Stimulated activated effector memory CD8-positive, alpha-beta T cell treated with anti-CD3 and anti-CD28 coated beads, Interleukin-12 subunit alpha, Interleukin-12 subunit beta, amount 100 ng/mL, for 72 hours (primary cell): ENCODE measurements at regions not wholly inside any gene's neighbourhood (a gene's known extent, or its start where the extent isn't known, plus 50 kb on each side); places are given as distances from the start of the nearest gene placed in this dataset.
"Not testable (repeated sequence)": the region's sequence is repeated elsewhere in the genome, so short reads cannot be mapped to it uniquely, and the experiment has no call there.

ENCODE experiments used
- ATAC-seq: fragments of 150-1000 bp; cut with Tn5 transposase; 2 replicates; pipeline ENCODE4 v1.10.0; 2021
- DNase-seq, 2 donors: peaks; one replicate each; pipeline ENCODE4 v3.0.0; 2021 to 2022; ENCODE audit warnings: low spot score in 2 of 2
- H3K27ac Mint-ChIP-seq: one replicate; pipeline ENCODE4 v1.8.0; 2022; ENCODE audit warnings: mild to moderate bottlenecking, mixed read lengths
- H3K36me3 Mint-ChIP-seq: one replicate; pipeline ENCODE4 v1.8.0; 2022; ENCODE audit warnings: mild to moderate bottlenecking, mixed read lengths
- H3K4me1 Mint-ChIP-seq: one replicate; pipeline ENCODE4 v1.8.0; 2022; ENCODE audit warnings: mixed read lengths
- H3K4me3 Mint-ChIP-seq: one replicate; pipeline ENCODE4 v1.8.0; 2022; ENCODE audit warnings: mild to moderate bottlenecking, mixed read lengths
- H3K9me3 Mint-ChIP-seq: one replicate; pipeline ENCODE4 v1.8.0; 2022; ENCODE audit warnings: mixed read lengths

GRCh38 chr13:78085434-78086225 lies 167.0 kb upstream of the EDNRB start:
- Mint-ChIP-seq H3K36me3 (no peaks in the 10 kb centered on the region), H3K4me1 (no peaks in the 10 kb centered on the region), H3K4me3 (no peak overlapping the region), H3K9me3 (peaks cover 7% of the 10 kb centered on the region), H3K27ac (no peak overlapping the region)
- ATAC-seq (no peak), DNase-seq (no peak)

GRCh38 chr13:78084401-78084800 lies 165.8 kb upstream of the EDNRB start:
- Mint-ChIP-seq H3K9me3 (peaks cover 7% of the 10 kb centered on the region), H3K4me1 (no peaks in the 10 kb centered on the region), H3K36me3 (no peaks in the 10 kb centered on the region), H3K27ac (no peak overlapping the region), H3K4me3 (no peak overlapping the region)
- DNase-seq = no peak
- ATAC-seq = no peak

- Mint-ChIP-seq H3K4me1 (no peaks in the 10 kb centered on the region), H3K27ac (no peak overlapping the region), H3K4me3 (no peak overlapping the region), H3K9me3 (peaks cover 7% of the 10 kb centered on the region), H3K36me3 (no peaks in the 10 kb centered on the region)
- no peak for ATAC-seq
- DNase-seq = no peak
Measured at GRCh38 chr13:78078168-78078567, 159.5 kb upstream of the EDNRB start.

GRCh38 chr13:78067290-78067689 lies 148.7 kb upstream of the EDNRB start:
- no peaks in the 10 kb centered on the region for H3K4me1 Mint-ChIP-seq
- ATAC-seq = no peak
- no peak overlapping the region for H3K27ac Mint-ChIP-seq
- no peak overlapping the region for H3K4me3 Mint-ChIP-seq
- H3K9me3 Mint-ChIP-seq = no peaks in the 10 kb centered on the region
- DNase-seq = no peak
- H3K36me3 Mint-ChIP-seq = no peaks in the 10 kb centered on the region

- H3K9me3 Mint-ChIP-seq = no peaks in the 10 kb centered on the region
- DNase-seq = no peak
- H3K36me3 Mint-ChIP-seq = no peaks in the 10 kb centered on the region
- no peaks in the 10 kb centered on the region for H3K4me1 Mint-ChIP-seq
- ATAC-seq = no peak
- H3K4me3 Mint-ChIP-seq = no peak overlapping the region
- no peak overlapping the region for H3K27ac Mint-ChIP-seq
Measured at GRCh38 chr13:78065141-78065540, 146.5 kb upstream of the EDNRB start.

- H3K4me1 Mint-ChIP-seq = no peaks in the 10 kb centered on the region
- ATAC-seq (no peak), DNase-seq (no peak)
- H3K9me3 Mint-ChIP-seq = peaks cover under 1% of the 10 kb centered on the region
- H3K27ac Mint-ChIP-seq = no peak overlapping the region
- H3K4me3 Mint-ChIP-seq = no peak overlapping the region
- no peaks in the 10 kb centered on the region for H3K36me3 Mint-ChIP-seq
Measured at GRCh38 chr13:78061806-78062205, 143.2 kb upstream of the EDNRB start.

GRCh38 chr13:78060966-78061365 lies 142.3 kb upstream of the EDNRB start:
- DNase-seq = no peak
- ATAC-seq = no peak
- no peak overlapping the region for H3K27ac Mint-ChIP-seq
- H3K9me3 Mint-ChIP-seq = peaks cover 6% of the 10 kb centered on the region
- no peaks in the 10 kb centered on the region for H3K36me3 Mint-ChIP-seq
- no peaks in the 10 kb centered on the region for H3K4me1 Mint-ChIP-seq
- no peak overlapping the region for H3K4me3 Mint-ChIP-seq

- not testable (repeated sequence) for H3K4me3 Mint-ChIP-seq, H3K27ac Mint-ChIP-seq, H3K36me3 Mint-ChIP-seq, ATAC-seq, H3K4me1 Mint-ChIP-seq, DNase-seq, H3K9me3 Mint-ChIP-seq
Measured at GRCh38 chr13:78056865-78057264, 138.2 kb upstream of the EDNRB start.

- H3K9me3 Mint-ChIP-seq = peaks cover 6% of the 10 kb centered on the region
- ATAC-seq = no peak
- no peak overlapping the region for H3K27ac Mint-ChIP-seq
- no peaks in the 10 kb centered on the region for H3K36me3 Mint-ChIP-seq
- DNase-seq = no peak
- H3K4me3 Mint-ChIP-seq = no peak overlapping the region
- H3K4me1 Mint-ChIP-seq = no peaks in the 10 kb centered on the region
Measured at GRCh38 chr13:78054157-78054556, 135.5 kb upstream of the EDNRB start.

GRCh38 chr13:78047151-78047550 lies 128.5 kb upstream of the EDNRB start:
- H3K4me3 Mint-ChIP-seq = no peak overlapping the region
- no peaks in the 10 kb centered on the region for H3K4me1 Mint-ChIP-seq
- no peaks in the 10 kb centered on the region for H3K9me3 Mint-ChIP-seq
- H3K27ac Mint-ChIP-seq = no peak overlapping the region
- H3K36me3 Mint-ChIP-seq = no peaks in the 10 kb centered on the region
- ATAC-seq = no peak
- DNase-seq = no peak

GRCh38 chr13:78046331-78046730 lies 127.7 kb upstream of the EDNRB start:
- no peaks in the 10 kb centered on the region for H3K36me3 Mint-ChIP-seq
- no peaks in the 10 kb centered on the region for H3K4me1 Mint-ChIP-seq
- no peak for DNase-seq
- H3K4me3 Mint-ChIP-seq = no peak overlapping the region
- no peaks in the 10 kb centered on the region for H3K9me3 Mint-ChIP-seq
- H3K27ac Mint-ChIP-seq = no peak overlapping the region
- ATAC-seq = no peak

- H3K27ac Mint-ChIP-seq = no peak overlapping the region
Measured at GRCh38 chr13:78045916-78046315, 127.3 kb upstream of the EDNRB start.

GRCh38 chr13:78041366-78041765 lies 122.7 kb upstream of the EDNRB start:
- H3K4me1 Mint-ChIP-seq, H3K36me3 Mint-ChIP-seq, H3K9me3 Mint-ChIP-seq, ATAC-seq, H3K27ac Mint-ChIP-seq, DNase-seq, H3K4me3 Mint-ChIP-seq: not testable (repeated sequence)

More at GRCh38 chr13:78045916-78046315, 127.3 kb upstream of the EDNRB start:
- Mint-ChIP-seq H3K4me3 (no peak overlapping the region), H3K4me1 (no peaks in the 10 kb centered on the region), H3K36me3 (no peaks in the 10 kb centered on the region), H3K9me3 (no peaks in the 10 kb centered on the region)
- DNase-seq (no peak), ATAC-seq (no peak)

GRCh38 chr13:78040205-78040830 lies 121.7 kb upstream of the EDNRB start:
- Mint-ChIP-seq H3K27ac (no peak overlapping the region), H3K4me3 (no peak overlapping the region), H3K36me3 (no peaks in the 10 kb centered on the region), H3K9me3 (no peaks in the 10 kb centered on the region), H3K4me1 (no peaks in the 10 kb centered on the region)
- ATAC-seq (no peak), DNase-seq (no peak)

- Mint-ChIP-seq H3K9me3 (no peaks in the 10 kb centered on the region), H3K4me3 (no peak overlapping the region), H3K4me1 (no peaks in the 10 kb centered on the region), H3K36me3 (no peaks in the 10 kb centered on the region), H3K27ac (no peak overlapping the region)
- no peak for ATAC-seq
- no peak for DNase-seq
Measured at GRCh38 chr13:78036841-78037240, 118.2 kb upstream of the EDNRB start.

- Mint-ChIP-seq H3K27ac (no peak overlapping the region), H3K36me3 (no peaks in the 10 kb centered on the region), H3K4me3 (no peak overlapping the region), H3K9me3 (no peaks in the 10 kb centered on the region), H3K4me1 (no peaks in the 10 kb centered on the region)
- ATAC-seq (no peak), DNase-seq (no peak)
Measured at GRCh38 chr13:78035500-78035899, 116.9 kb upstream of the EDNRB start.
